ENCODE measurements at regions not wholly inside any gene's neighbourhood (a gene's known extent, or its start where the extent isn't known, plus 50 kb on each side); places are given as distances from the start of the nearest gene placed in this dataset.

- Histone ChIP-seq H3K4me3 (no peak overlapping the region), H3K4me1 (no peaks in the 10 kb centered on the region), H3K36me3 (no peaks in the 10 kb centered on the region), H3K27ac (no peak overlapping the region), H3K27me3 (no peaks in the 10 kb centered on the region), H3K9me3 (no peaks in the 10 kb centered on the region)
- TF ChIP-seq POLR2A (IDR thresholded peaks at IDR 0.05) (no peak), EP300 (IDR thresholded peaks at IDR 0.05) (no peak)
- TF ChIP-seq, protein P1, sequence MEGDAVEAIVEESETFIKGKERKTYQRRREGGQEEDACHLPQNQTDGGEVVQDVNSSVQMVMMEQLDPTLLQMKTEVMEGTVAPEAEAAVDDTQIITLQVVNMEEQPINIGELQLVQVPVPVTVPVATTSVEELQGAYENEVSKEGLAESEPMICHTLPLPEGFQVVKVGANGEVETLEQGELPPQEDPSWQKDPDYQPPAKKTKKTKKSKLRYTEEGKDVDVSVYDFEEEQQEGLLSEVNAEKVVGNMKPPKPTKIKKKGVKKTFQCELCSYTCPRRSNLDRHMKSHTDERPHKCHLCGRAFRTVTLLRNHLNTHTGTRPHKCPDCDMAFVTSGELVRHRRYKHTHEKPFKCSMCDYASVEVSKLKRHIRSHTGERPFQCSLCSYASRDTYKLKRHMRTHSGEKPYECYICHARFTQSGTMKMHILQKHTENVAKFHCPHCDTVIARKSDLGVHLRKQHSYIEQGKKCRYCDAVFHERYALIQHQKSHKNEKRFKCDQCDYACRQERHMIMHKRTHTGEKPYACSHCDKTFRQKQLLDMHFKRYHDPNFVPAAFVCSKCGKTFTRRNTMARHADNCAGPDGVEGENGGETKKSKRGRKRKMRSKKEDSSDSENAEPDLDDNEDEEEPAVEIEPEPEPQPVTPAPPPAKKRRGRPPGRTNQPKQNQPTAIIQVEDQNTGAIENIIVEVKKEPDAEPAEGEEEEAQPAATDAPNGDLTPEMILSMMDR (IDR thresholded peaks at IDR 0.05), result no peak
- DNase-seq (ENCODE audit: low spot score in 2 of 2), result no peak
- 79 to 85% methylated on average over 3 of the region's 3 CpGs for WGBS, 2 donors
Observed at GRCh38 chr4:32864713-32865351, 2144.7 kb downstream of the PCDH7 start.

DNA sequence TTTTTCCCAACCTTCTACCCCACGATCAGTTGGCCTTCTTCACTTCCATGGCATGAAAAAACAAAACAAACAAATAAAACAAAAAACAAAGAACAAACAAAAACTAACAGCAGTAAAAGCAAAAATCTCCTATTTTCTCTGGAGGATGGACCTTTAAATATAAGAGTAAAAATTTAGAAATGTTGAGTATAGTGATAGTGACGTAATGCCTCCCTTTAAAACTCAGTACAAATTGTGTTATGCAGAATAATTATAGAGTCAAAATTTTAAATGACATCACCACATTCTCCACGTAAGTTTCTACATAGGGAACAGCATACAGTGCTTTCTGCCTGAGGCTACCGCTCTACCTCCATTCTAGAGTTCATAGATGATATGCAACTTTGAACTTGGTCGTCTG lies 2156.4 kb downstream of the PCDH7 start:
- Histone ChIP-seq H3K4me3 (no peak overlapping the region), H3K27me3 (no peaks in the 10 kb centered on the region), H3K27ac (no peak overlapping the region), H3K4me1 (no peaks in the 10 kb centered on the region), H3K9me3 (no peaks in the 10 kb centered on the region), H3K36me3 (no peaks in the 10 kb centered on the region)
- TF ChIP-seq POLR2A (IDR thresholded peaks at IDR 0.05) (no peak), EP300 (IDR thresholded peaks at IDR 0.05) (no peak)
- TF ChIP-seq, protein P1 (IDR thresholded peaks at IDR 0.05), result no peak
- DNase-seq (ENCODE audit: low spot score in 2 of 2), result no peak
- WGBS, 2 donors, result 77 to 80% methylated on average over 5 of the region's 5 CpGs

- no peak for DNase-seq (ENCODE audit: low spot score in 2 of 2)
- Histone ChIP-seq H3K36me3 (no peaks in the 10 kb centered on the region), H3K4me3 (no peak overlapping the region), H3K4me1 (no peaks in the 10 kb centered on the region), H3K27ac (no peak overlapping the region), H3K9me3 (no peaks in the 10 kb centered on the region), H3K27me3 (no peaks in the 10 kb centered on the region)
- WGBS, 2 donors, result 73 to 77% methylated on average over 1 of the region's 1 CpG
- TF ChIP-seq EP300 (IDR thresholded peaks at IDR 0.05), result no peak
- no peak for TF ChIP-seq POLR2A (IDR thresholded peaks at IDR 0.05)
- TF ChIP-seq, protein P1 (IDR thresholded peaks at IDR 0.05), result no peak
Observed at GRCh38 chr4:32879913-32880312, 2159.7 kb downstream of the PCDH7 start.

DNA sequence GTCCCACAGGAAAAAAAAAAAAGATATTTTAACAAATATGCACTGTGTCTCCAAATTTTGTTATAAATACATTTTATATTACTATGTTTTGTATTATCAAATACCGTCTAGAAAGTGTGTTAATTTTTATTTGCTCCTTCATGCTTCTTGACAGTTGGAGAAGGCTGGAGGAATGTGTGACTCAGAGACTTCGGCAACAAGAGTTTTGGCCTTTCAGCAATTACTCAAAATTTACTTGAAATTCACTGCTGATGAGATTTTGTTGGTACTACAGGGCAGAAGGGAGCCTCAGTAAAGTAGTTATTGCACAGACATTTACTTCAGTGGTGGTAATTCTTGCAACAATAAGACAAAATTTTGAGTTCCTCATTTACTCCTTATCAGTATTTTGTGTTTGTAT lies 2164.0 kb downstream of the PCDH7 start:
- H3K27ac ChIP-seq, result no peak overlapping the region
- TF ChIP-seq, protein P1 (IDR thresholded peaks at IDR 0.05), result no peak
- TF ChIP-seq POLR2A (IDR thresholded peaks at IDR 0.05) (no peak), EP300 (IDR thresholded peaks at IDR 0.05) (no peak)
- WGBS, 2 donors, result 39 to 40% methylated on average over 2 of the region's 2 CpGs
- H3K9me3 ChIP-seq, result no peaks in the 10 kb centered on the region
- H3K27me3 ChIP-seq, result no peaks in the 10 kb centered on the region
- no peak overlapping the region for H3K4me3 ChIP-seq
- no peaks in the 10 kb centered on the region for H3K4me1 ChIP-seq
- H3K36me3 ChIP-seq, result no peaks in the 10 kb centered on the region
- no peak for DNase-seq (ENCODE audit: low spot score in 2 of 2)

DNA sequence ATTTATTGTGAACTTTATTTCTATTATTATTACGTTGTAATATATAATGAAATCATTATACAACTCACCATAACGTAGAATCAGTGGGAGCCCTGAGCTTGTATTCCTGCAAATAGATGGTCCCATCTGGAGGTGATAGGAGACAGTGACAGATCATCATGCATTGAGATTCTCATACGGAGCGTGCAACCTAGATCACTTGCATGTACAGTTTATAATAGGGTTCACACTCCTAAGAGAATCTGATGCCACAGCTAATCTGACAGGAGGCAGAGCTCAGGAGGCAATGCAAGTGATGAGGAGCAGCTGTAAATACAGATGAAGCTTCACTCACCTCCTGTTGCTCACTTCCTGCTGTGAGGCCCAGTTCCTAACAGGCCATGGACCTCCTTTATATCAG lies 2170.2 kb downstream of the PCDH7 start:
- 88 to 89% methylated on average over 4 of the region's 4 CpGs for WGBS, 2 donors
- no peaks in the 10 kb centered on the region for H3K4me1 ChIP-seq

More for the DNA sequence above, 2170.2 kb downstream of the PCDH7 start:
- no peak for DNase-seq (ENCODE audit: low spot score in 2 of 2)
- Histone ChIP-seq H3K27ac (no peak overlapping the region), H3K4me3 (no peak overlapping the region), H3K27me3 (no peaks in the 10 kb centered on the region), H3K9me3 (no peaks in the 10 kb centered on the region), H3K36me3 (no peaks in the 10 kb centered on the region)
- TF ChIP-seq EP300 (IDR thresholded peaks at IDR 0.05) (no peak), POLR2A (IDR thresholded peaks at IDR 0.05) (no peak)
- TF ChIP-seq, protein P1 (IDR thresholded peaks at IDR 0.05), result no peak
